ENCODE measurements at regions not wholly inside any gene's neighbourhood (a gene's known extent, or its start where the extent isn't known, plus 50 kb on each side); places are given as distances from the start of the nearest gene placed in this dataset.

DNA sequence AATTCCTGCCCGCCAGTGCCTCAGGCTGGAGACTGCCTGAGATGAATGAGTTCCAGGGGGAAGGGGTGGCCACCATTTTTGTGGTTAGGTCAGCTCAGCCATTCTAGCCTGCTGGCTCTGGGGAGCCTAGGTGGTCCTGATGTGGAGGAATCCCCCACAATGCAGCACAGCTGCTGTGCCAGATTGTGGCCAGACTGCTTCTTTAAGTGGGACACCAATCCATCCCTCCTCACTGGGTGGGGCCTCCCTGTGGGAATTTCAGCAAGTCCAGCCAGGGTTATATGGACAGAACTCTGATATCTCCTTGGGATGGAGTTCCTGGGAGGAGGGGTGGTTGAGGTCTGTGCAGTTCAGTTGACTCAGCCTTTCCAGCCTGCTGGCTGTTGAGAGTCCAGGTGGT, 51.2 kb upstream of the DAP start:
- TF ChIP-seq, protein P1, sequence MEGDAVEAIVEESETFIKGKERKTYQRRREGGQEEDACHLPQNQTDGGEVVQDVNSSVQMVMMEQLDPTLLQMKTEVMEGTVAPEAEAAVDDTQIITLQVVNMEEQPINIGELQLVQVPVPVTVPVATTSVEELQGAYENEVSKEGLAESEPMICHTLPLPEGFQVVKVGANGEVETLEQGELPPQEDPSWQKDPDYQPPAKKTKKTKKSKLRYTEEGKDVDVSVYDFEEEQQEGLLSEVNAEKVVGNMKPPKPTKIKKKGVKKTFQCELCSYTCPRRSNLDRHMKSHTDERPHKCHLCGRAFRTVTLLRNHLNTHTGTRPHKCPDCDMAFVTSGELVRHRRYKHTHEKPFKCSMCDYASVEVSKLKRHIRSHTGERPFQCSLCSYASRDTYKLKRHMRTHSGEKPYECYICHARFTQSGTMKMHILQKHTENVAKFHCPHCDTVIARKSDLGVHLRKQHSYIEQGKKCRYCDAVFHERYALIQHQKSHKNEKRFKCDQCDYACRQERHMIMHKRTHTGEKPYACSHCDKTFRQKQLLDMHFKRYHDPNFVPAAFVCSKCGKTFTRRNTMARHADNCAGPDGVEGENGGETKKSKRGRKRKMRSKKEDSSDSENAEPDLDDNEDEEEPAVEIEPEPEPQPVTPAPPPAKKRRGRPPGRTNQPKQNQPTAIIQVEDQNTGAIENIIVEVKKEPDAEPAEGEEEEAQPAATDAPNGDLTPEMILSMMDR (conservative IDR thresholded peaks at IDR 0.05; ENCODE audit: low read depth, low read length): no peak
- no peak for TF ChIP-seq EZH2 (IDR thresholded peaks at IDR 0.05; ENCODE audit: borderline replicate concordance, low read depth, low read length, poor library complexity, severe bottlenecking)
